Fibroblast of lung (primary cell): ENCODE measurements at regions not wholly inside any gene's neighbourhood (a gene's known extent, or its start where the extent isn't known, plus 50 kb on each side); places are given as distances from the start of the nearest gene placed in this dataset.

Experiments used
- DNase-seq, 2 donors: peaks; one replicate each; pipeline versions ENCODE4 v3.0.0 to v3.0.0-alpha.2; 2010; ENCODE audit warnings: low read depth in 2 of 2
- H2AFZ ChIP-seq: 2 replicates; pipeline ENCODE4 v1.5.1; 2012; ENCODE audit warnings: low read length, control low read depth, inconsistent platforms
- H3K27ac ChIP-seq: 2 replicates; pipeline ENCODE4 v1.5.1; 2011; ENCODE audit warnings: low read length, control low read depth; ENCODE audit not compliant: insufficient read depth
- H3K27me3 ChIP-seq: 2 replicates; pipeline ENCODE4 v1.5.1; 2011; ENCODE audit warnings: mild to moderate bottlenecking, low read length; ENCODE audit not compliant: control insufficient read depth, insufficient read depth
- H3K36me3 ChIP-seq: 2 replicates; pipeline ENCODE4 v1.5.1; 2011; ENCODE audit warnings: low read length; ENCODE audit not compliant: control insufficient read depth, insufficient read depth
- H3K4me1 ChIP-seq: 2 replicates; pipeline ENCODE4 v1.5.1; 2011; ENCODE audit warnings: low read length; ENCODE audit not compliant: control insufficient read depth, insufficient read depth; ENCODE audit errors: extremely low read depth
- H3K4me2 ChIP-seq: 2 replicates; pipeline ENCODE4 v1.5.1; 2011; ENCODE audit warnings: low read length, control low read depth; ENCODE audit not compliant: insufficient read depth; ENCODE audit errors: extremely low read depth
- H3K4me3 ChIP-seq, 4 experiments: fragments of 200-600 bp in 1 of 4; sonication (generic) in 1 of 4; replicated peaks in 1 of 4; 2 replicates each; pipeline ENCODE4 v1.5.1; 2011 to 2016; ENCODE audit warnings: low read length in 4 of 4, low read depth in 3 of 4, mild to moderate bottlenecking in 3 of 4, control low read depth in 2 of 4, inconsistent platforms in 1 of 4, mixed read lengths in 1 of 4; ENCODE audit not compliant: insufficient read depth in 1 of 4; ENCODE audit errors: control extremely low read depth in 1 of 4
- H3K79me2 ChIP-seq: 2 replicates; pipeline ENCODE4 v1.5.1; 2012; ENCODE audit warnings: mild to moderate bottlenecking, low read length, inconsistent platforms; ENCODE audit not compliant: control insufficient read depth, insufficient read depth
- H3K9ac ChIP-seq: 2 replicates; pipeline ENCODE4 v1.5.1; 2011; ENCODE audit warnings: mild to moderate bottlenecking, low read length, control low read depth; ENCODE audit not compliant: insufficient read depth
- H3K9me3 ChIP-seq: 2 replicates; pipeline ENCODE4 v1.5.1; 2012; ENCODE audit warnings: low read depth, low read length; ENCODE audit not compliant: control insufficient read depth, insufficient read depth
- H4K20me1 ChIP-seq: 2 replicates; pipeline ENCODE4 v1.5.1; 2011; ENCODE audit warnings: low read length; ENCODE audit not compliant: control insufficient read depth, insufficient read depth; ENCODE audit errors: extremely low read depth
- EZH2 ChIP-seq: IDR thresholded peaks from 2 replicates; pipeline ENCODE4 v1.5.1; 2012; ENCODE audit warnings: low read length, control low read depth, mild to moderate bottlenecking; ENCODE audit errors: missing control alignments
- TF ChIP-seq, protein P1 (sequence below), 2 donors: IDR thresholded peaks in 1 of 2; conservative IDR thresholded peaks in 1 of 2; 1 replicate in 1 of 2; 2 replicates in 1 of 2; pipeline ENCODE4 v1.5.1; 2011 to 2012; ENCODE audit warnings: low read length in 2 of 2, control low read depth in 1 of 2, inconsistent platforms in 1 of 2, low read depth in 1 of 2, mild to moderate bottlenecking in 1 of 2

DNA sequence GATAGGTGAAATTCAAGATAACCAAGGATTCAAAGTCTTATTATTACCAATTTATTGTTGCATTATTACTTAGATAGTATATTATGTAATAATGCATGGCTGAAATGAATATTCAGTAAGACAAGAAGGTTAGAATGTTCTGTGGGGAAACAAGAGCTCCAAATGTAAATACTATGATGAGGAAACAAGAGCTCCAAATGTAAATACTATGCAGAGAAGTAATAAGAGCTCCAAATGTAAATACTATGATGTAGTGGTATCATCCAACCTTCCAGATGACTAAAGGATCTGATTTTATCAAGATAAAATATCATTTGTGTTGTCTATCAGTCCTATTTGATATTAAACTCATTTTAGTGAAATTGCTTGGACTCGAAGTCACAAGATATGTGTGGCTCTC is 82.2 kb upstream of the PCDH18 start:
- Histone ChIP-seq H3K79me2 (no peaks in the 10 kb centered on the region), H3K27ac (no peak overlapping the region), H3K9me3 (no peaks in the 10 kb centered on the region), H4K20me1 (no peaks in the 10 kb centered on the region), H3K4me2 (no peak overlapping the region), H3K9ac (no peak overlapping the region), H2AFZ (no peak overlapping the region), H3K4me1 (peaks cover under 1% of the 10 kb centered on the region), H3K4me3 (no peak overlapping the region), H3K27me3 (no peaks in the 10 kb centered on the region), H3K36me3 (no peaks in the 10 kb centered on the region)
- TF ChIP-seq, protein P1, sequence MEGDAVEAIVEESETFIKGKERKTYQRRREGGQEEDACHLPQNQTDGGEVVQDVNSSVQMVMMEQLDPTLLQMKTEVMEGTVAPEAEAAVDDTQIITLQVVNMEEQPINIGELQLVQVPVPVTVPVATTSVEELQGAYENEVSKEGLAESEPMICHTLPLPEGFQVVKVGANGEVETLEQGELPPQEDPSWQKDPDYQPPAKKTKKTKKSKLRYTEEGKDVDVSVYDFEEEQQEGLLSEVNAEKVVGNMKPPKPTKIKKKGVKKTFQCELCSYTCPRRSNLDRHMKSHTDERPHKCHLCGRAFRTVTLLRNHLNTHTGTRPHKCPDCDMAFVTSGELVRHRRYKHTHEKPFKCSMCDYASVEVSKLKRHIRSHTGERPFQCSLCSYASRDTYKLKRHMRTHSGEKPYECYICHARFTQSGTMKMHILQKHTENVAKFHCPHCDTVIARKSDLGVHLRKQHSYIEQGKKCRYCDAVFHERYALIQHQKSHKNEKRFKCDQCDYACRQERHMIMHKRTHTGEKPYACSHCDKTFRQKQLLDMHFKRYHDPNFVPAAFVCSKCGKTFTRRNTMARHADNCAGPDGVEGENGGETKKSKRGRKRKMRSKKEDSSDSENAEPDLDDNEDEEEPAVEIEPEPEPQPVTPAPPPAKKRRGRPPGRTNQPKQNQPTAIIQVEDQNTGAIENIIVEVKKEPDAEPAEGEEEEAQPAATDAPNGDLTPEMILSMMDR (conservative IDR thresholded peaks at IDR 0.05 in 1 of 2, IDR thresholded peaks at IDR 0.05 in 1 of 2; ENCODE audit: low read depth in 1 of 2, low read length in 2 of 2), result no peak
- TF ChIP-seq EZH2, result no peak
- DNase-seq, result peak in 1 of 2 donors; percentile 49

- no peaks in the 10 kb centered on the region for H3K79me2 ChIP-seq
- no peak overlapping the region for H2AFZ ChIP-seq
- H3K4me1 ChIP-seq, result peaks cover 2% of the 10 kb centered on the region
- H3K27me3 ChIP-seq, result no peaks in the 10 kb centered on the region
- no peak overlapping the region for H3K9ac ChIP-seq
- H3K27ac ChIP-seq, result no peak overlapping the region
- no peak overlapping the region for H3K4me2 ChIP-seq
- H3K36me3 ChIP-seq, result no peaks in the 10 kb centered on the region
- no peak overlapping the region for H3K4me3 ChIP-seq
- no peak for DNase-seq
- TF ChIP-seq EZH2, result no peak
- TF ChIP-seq, protein P1 (conservative IDR thresholded peaks at IDR 0.05 in 1 of 2, IDR thresholded peaks at IDR 0.05 in 1 of 2; ENCODE audit: low read depth in 1 of 2, low read length in 2 of 2), result no peak
- no peaks in the 10 kb centered on the region for H3K9me3 ChIP-seq
- H4K20me1 ChIP-seq, result no peaks in the 10 kb centered on the region
Observed at GRCh38 chr4:137611998-137612700, 79.9 kb upstream of the PCDH18 start.

- H3K4me1 ChIP-seq, result peaks cover 2% of the 10 kb centered on the region
- H3K9me3 ChIP-seq, result no peaks in the 10 kb centered on the region
- H3K27me3 ChIP-seq, result no peaks in the 10 kb centered on the region
- no peak overlapping the region for H3K4me3 ChIP-seq
- H3K79me2 ChIP-seq, result no peaks in the 10 kb centered on the region
- peak; percentile 9 to 28 for DNase-seq
- TF ChIP-seq, protein P1 (conservative IDR thresholded peaks at IDR 0.05 in 1 of 2, IDR thresholded peaks at IDR 0.05 in 1 of 2; ENCODE audit: low read depth in 1 of 2, low read length in 2 of 2), result peak; percentile 63 to 66
- TF ChIP-seq EZH2, result no peak
- no peaks in the 10 kb centered on the region for H4K20me1 ChIP-seq
- H3K36me3 ChIP-seq, result no peaks in the 10 kb centered on the region
- H2AFZ ChIP-seq, result no peak overlapping the region
- H3K4me2 ChIP-seq, result no peak overlapping the region
- H3K9ac ChIP-seq, result no peak overlapping the region
- H3K27ac ChIP-seq, result no peak overlapping the region
Observed at GRCh38 chr4:137610960-137611359, 78.7 kb upstream of the PCDH18 start.
